Endothelial cell (in vitro differentiated cells): ENCODE measurements at regions not wholly inside any gene's neighbourhood (a gene's known extent, or its start where the extent isn't known, plus 50 kb on each side); places are given as distances from the start of the nearest gene placed in this dataset.

Source experiments
- DNase-seq: peaks from one replicate; pipeline ENCODE4 v3.0.0; 2021; ENCODE audit warnings: low spot score
- H3K27ac Mint-ChIP-seq: one replicate; pipeline ENCODE4 v1.8.0; 2021; ENCODE audit warnings: mixed read lengths, inconsistent platforms; ENCODE audit not compliant: unreplicated experiment
- H3K27me3 Mint-ChIP-seq: one replicate; pipeline ENCODE4 v1.8.0; 2021; ENCODE audit warnings: mild to moderate bottlenecking, moderate library complexity, mixed read lengths, inconsistent platforms; ENCODE audit not compliant: unreplicated experiment
- H3K36me3 Mint-ChIP-seq: one replicate; pipeline ENCODE4 v1.8.0; 2021; ENCODE audit warnings: mild to moderate bottlenecking, low read depth, mixed read lengths, inconsistent platforms; ENCODE audit not compliant: unreplicated experiment
- H3K4me1 Mint-ChIP-seq: one replicate; pipeline ENCODE4 v1.8.0; 2021; ENCODE audit warnings: mild to moderate bottlenecking, mixed read lengths, inconsistent platforms; ENCODE audit not compliant: unreplicated experiment
- H3K4me3 Mint-ChIP-seq: one replicate; pipeline ENCODE4 v1.8.0; 2021; ENCODE audit warnings: mild to moderate bottlenecking, mixed read lengths, inconsistent platforms; ENCODE audit not compliant: unreplicated experiment
- H3K9me3 Mint-ChIP-seq: one replicate; pipeline ENCODE4 v1.8.0; 2021; ENCODE audit warnings: mixed read lengths, inconsistent platforms; ENCODE audit not compliant: unreplicated experiment
- TF ChIP-seq, protein P1 (sequence below): fragments of 200-600 bp; sonication (generic); IDR thresholded peaks from one replicate; pipeline ENCODE4 v1.5.0; 2021; ENCODE audit warnings: antibody characterized with exemption; ENCODE audit not compliant: unreplicated experiment

DNA sequence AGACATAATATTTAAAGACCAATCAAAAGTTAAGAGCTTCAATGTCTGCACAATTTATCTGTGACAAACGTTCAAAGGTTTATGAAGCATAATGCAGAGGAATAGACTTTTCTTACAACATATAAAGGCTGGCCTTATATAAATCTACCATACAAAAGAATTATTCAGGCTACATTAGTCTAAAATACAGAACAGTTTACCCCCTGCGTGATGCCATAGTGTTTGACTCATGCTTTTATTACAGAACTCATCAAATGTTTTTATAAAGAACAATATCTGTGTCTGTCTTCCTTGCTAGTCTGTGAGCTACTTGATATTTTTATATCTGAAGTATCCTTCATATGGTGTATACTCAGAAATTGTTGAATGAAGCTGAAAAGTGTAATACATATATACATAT, 1084.5 kb upstream of the FLRT2 start:
- TF ChIP-seq, protein P1, sequence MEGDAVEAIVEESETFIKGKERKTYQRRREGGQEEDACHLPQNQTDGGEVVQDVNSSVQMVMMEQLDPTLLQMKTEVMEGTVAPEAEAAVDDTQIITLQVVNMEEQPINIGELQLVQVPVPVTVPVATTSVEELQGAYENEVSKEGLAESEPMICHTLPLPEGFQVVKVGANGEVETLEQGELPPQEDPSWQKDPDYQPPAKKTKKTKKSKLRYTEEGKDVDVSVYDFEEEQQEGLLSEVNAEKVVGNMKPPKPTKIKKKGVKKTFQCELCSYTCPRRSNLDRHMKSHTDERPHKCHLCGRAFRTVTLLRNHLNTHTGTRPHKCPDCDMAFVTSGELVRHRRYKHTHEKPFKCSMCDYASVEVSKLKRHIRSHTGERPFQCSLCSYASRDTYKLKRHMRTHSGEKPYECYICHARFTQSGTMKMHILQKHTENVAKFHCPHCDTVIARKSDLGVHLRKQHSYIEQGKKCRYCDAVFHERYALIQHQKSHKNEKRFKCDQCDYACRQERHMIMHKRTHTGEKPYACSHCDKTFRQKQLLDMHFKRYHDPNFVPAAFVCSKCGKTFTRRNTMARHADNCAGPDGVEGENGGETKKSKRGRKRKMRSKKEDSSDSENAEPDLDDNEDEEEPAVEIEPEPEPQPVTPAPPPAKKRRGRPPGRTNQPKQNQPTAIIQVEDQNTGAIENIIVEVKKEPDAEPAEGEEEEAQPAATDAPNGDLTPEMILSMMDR: no peak

GRCh38 chr14:84446250-84446649, 1083.7 kb upstream of the FLRT2 start:
- Mint-ChIP-seq H3K36me3 (no peaks in the 10 kb centered on the region), H3K4me3 (no peak overlapping the region), H3K4me1 (no peaks in the 10 kb centered on the region), H3K9me3 (no peaks in the 10 kb centered on the region), H3K27me3 (no peaks in the 10 kb centered on the region), H3K27ac (no peak overlapping the region)
- TF ChIP-seq, protein P1: no peak
- DNase-seq: no peak

More for the DNA sequence above, 1084.5 kb upstream of the FLRT2 start:
- H3K9me3 Mint-ChIP-seq: no peaks in the 10 kb centered on the region
- H3K27me3 Mint-ChIP-seq: no peaks in the 10 kb centered on the region
- no peak for DNase-seq
- no peak overlapping the region for H3K4me3 Mint-ChIP-seq
- no peak overlapping the region for H3K27ac Mint-ChIP-seq
- H3K36me3 Mint-ChIP-seq: no peaks in the 10 kb centered on the region
- H3K4me1 Mint-ChIP-seq: no peaks in the 10 kb centered on the region

- no peak overlapping the region for H3K27ac Mint-ChIP-seq
- no peak for DNase-seq
- no peak overlapping the region for H3K4me3 Mint-ChIP-seq
- no peaks in the 10 kb centered on the region for H3K9me3 Mint-ChIP-seq
- H3K27me3 Mint-ChIP-seq: peaks cover 2% of the 10 kb centered on the region
- H3K4me1 Mint-ChIP-seq: no peaks in the 10 kb centered on the region
- TF ChIP-seq, protein P1: no peak
- no peaks in the 10 kb centered on the region for H3K36me3 Mint-ChIP-seq
Observed at GRCh38 chr14:84453307-84453950, 1076.5 kb upstream of the FLRT2 start.

- H3K9me3 Mint-ChIP-seq: no peaks in the 10 kb centered on the region
- no peak overlapping the region for H3K4me3 Mint-ChIP-seq
- H3K27ac Mint-ChIP-seq: no peak overlapping the region
- no peak for DNase-seq
- no peaks in the 10 kb centered on the region for H3K36me3 Mint-ChIP-seq
- no peaks in the 10 kb centered on the region for H3K4me1 Mint-ChIP-seq
- peaks cover 2% of the 10 kb centered on the region for H3K27me3 Mint-ChIP-seq
- TF ChIP-seq, protein P1: no peak
Observed at GRCh38 chr14:84454114-84454513, 1075.8 kb upstream of the FLRT2 start.

DNA sequence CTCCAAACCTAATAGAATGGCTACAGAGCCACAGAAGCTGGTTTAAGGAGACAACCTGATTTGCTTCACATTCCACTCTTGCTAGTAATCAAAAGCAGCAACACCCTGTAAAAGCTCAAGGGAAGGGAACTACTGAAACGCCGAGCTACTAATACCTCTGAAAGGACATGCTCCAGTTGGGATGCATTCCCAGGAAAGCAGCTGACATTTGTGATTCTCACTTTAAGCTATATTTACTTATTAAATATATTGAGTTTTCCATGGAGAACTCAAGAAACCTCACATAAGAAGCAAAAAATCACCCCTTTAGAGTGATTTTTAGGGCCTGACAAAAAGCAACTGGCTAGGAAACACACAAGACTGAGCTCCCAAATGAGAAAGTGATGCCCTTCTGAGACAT, 1073.0 kb upstream of the FLRT2 start:
- Mint-ChIP-seq H3K4me3 (no peak overlapping the region), H3K27ac (no peak overlapping the region), H3K4me1 (no peaks in the 10 kb centered on the region), H3K9me3 (no peaks in the 10 kb centered on the region), H3K36me3 (no peaks in the 10 kb centered on the region), H3K27me3 (peaks cover 2% of the 10 kb centered on the region)
- TF ChIP-seq, protein P1: no peak
- no peak for DNase-seq
